HFFc6 (cell line): ENCODE measurements at regions not wholly inside any gene's neighbourhood (a gene's known extent, or its start where the extent isn't known, plus 50 kb on each side); places are given as distances from the start of the nearest gene placed in this dataset.

ENCODE experiments used
- DNase-seq: peaks from one replicate; pipeline ENCODE4 v3.0.0-alpha.2; 2018
- H3K27ac Mint-ChIP-seq: 2 replicates; pipeline ENCODE4 v1.8.0; 2020; ENCODE audit warnings: mild to moderate bottlenecking, mixed read lengths
- H3K27me3 Mint-ChIP-seq: 2 replicates; pipeline ENCODE4 v1.8.0; 2021; ENCODE audit warnings: mild to moderate bottlenecking, moderate library complexity, mixed read lengths; ENCODE audit not compliant: insufficient read depth
- H3K36me3 Mint-ChIP-seq: 2 replicates; pipeline ENCODE4 v1.8.0; 2021; ENCODE audit warnings: low read depth, mixed read lengths
- H3K4me1 Mint-ChIP-seq: 2 replicates; pipeline ENCODE4 v1.8.0; 2020; ENCODE audit warnings: low read depth, mixed read lengths
- H3K4me3 Mint-ChIP-seq: 2 replicates; pipeline ENCODE4 v1.8.0; 2020; ENCODE audit warnings: mild to moderate bottlenecking, moderate library complexity, mixed read lengths
- H3K9me3 Mint-ChIP-seq: 2 replicates; pipeline ENCODE4 v1.8.0; 2020; ENCODE audit warnings: mild to moderate bottlenecking, mixed read lengths
- CTCF ChIP-seq: fragments of 200-600 bp; sonication (generic); IDR thresholded peaks from 2 replicates; pipeline ENCODE4 v1.5.0; 2021; ENCODE audit warnings: antibody characterized with exemption, mild to moderate bottlenecking

- H3K4me3 Mint-ChIP-seq = no peak overlapping the region
- DNase-seq = no peak
- peaks cover 2% of the 10 kb centered on the region; the same call in 1 of the 2 replicates for H3K27me3 Mint-ChIP-seq
Measured at GRCh38 chr9:135349212-135350002, 130.2 kb upstream of the PPP1R26 start.

GRCh38 chr9:135350003-135350315 lies 129.6 kb upstream of the PPP1R26 start:
- Mint-ChIP-seq H3K27me3 (peaks cover 2% of the 10 kb centered on the region; the same call in 1 of the 2 replicates), H3K27ac (no peak overlapping the region), H3K36me3 (no peaks in the 10 kb centered on the region), H3K4me3 (no peak overlapping the region), H3K9me3 (peaks cover 30% of the 10 kb centered on the region), H3K4me1 (no peaks in the 10 kb centered on the region)
- no peak for DNase-seq
- TF ChIP-seq CTCF = no peak

More at GRCh38 chr9:135349212-135350002, 130.2 kb upstream of the PPP1R26 start:
- Mint-ChIP-seq H3K36me3 (no peaks in the 10 kb centered on the region), H3K4me1 (no peaks in the 10 kb centered on the region), H3K27ac (no peak overlapping the region), H3K9me3 (peaks cover 29% of the 10 kb centered on the region)
- no peak for TF ChIP-seq CTCF

GRCh38 chr9:135353935-135354334 lies 125.6 kb upstream of the PPP1R26 start:
- Mint-ChIP-seq H3K27ac (no peak overlapping the region), H3K36me3 (no peaks in the 10 kb centered on the region), H3K4me3 (no peak overlapping the region), H3K9me3 (peaks cover 35% of the 10 kb centered on the region), H3K27me3 (peaks cover 2% of the 10 kb centered on the region; the same call in 1 of the 2 replicates), H3K4me1 (no peaks in the 10 kb centered on the region)
- no peak for DNase-seq
- no peak for TF ChIP-seq CTCF

- Mint-ChIP-seq H3K4me1 (no peaks in the 10 kb centered on the region), H3K4me3 (no peak overlapping the region), H3K27ac (no peak overlapping the region), H3K27me3 (peaks cover 2% of the 10 kb centered on the region; the same call in 1 of the 2 replicates), H3K36me3 (no peaks in the 10 kb centered on the region), H3K9me3 (peaks cover 25% of the 10 kb centered on the region)
- DNase-seq = no peak
- TF ChIP-seq CTCF = no peak
Measured at GRCh38 chr9:135355521-135356011, 124.0 kb upstream of the PPP1R26 start.

- DNase-seq = no peak
- no peak overlapping the region for H3K27ac Mint-ChIP-seq
- no peaks in the 10 kb centered on the region for H3K4me1 Mint-ChIP-seq
- no peak overlapping the region for H3K4me3 Mint-ChIP-seq
- H3K27me3 Mint-ChIP-seq = peaks cover 7% of the 10 kb centered on the region
- no peak for TF ChIP-seq CTCF
- H3K9me3 Mint-ChIP-seq = peaks cover 29% of the 10 kb centered on the region
- H3K36me3 Mint-ChIP-seq = no peaks in the 10 kb centered on the region
Measured at GRCh38 chr9:135356021-135356420, 123.6 kb upstream of the PPP1R26 start.
